Lung microvascular endothelial cell (primary cell): ENCODE measurements at regions not wholly inside any gene's neighbourhood (a gene's known extent, or its start where the extent isn't known, plus 50 kb on each side); places are given as distances from the start of the nearest gene placed in this dataset.
"Not testable (repeated sequence)": the region's sequence is repeated elsewhere in the genome, so short reads cannot be mapped to it uniquely, and the experiment has no call there.

Experiments used
- DNase-seq, 2 donors: peaks; one replicate each; pipeline versions ENCODE4 v3.0.0 to v3.0.0-alpha.2; 2010; ENCODE audit warnings: low read depth in 2 of 2

GRCh38 chr17:5898406-5898805, 171.8 kb upstream of the WSCD1 start:
- no peak for DNase-seq

- DNase-seq, result no peak
Measured at GRCh38 chr17:5899496-5900195, 170.5 kb upstream of the WSCD1 start.

GRCh38 chr17:5901731-5902130, 168.4 kb upstream of the WSCD1 start:
- no peak for DNase-seq

GRCh38 chr17:5902181-5903140, 167.7 kb upstream of the WSCD1 start:
- DNase-seq, result no peak

GRCh38 chr17:5911919-5912318, 158.3 kb upstream of the WSCD1 start:
- no peak for DNase-seq

GRCh38 chr17:5913032-5913531, 157.1 kb upstream of the WSCD1 start:
- DNase-seq, result no peak

GRCh38 chr17:5913641-5914040, 156.5 kb upstream of the WSCD1 start:
- DNase-seq, result no peak

- DNase-seq, result no peak
Measured at GRCh38 chr17:5915337-5915736, 154.8 kb upstream of the WSCD1 start.

- no peak for DNase-seq
Measured at GRCh38 chr17:5919089-5919488, 151.1 kb upstream of the WSCD1 start.

GRCh38 chr17:5921512-5922282, 148.5 kb upstream of the WSCD1 start:
- DNase-seq, result no peak

GRCh38 chr17:5922476-5922875, 147.7 kb upstream of the WSCD1 start:
- no peak for DNase-seq

GRCh38 chr17:5929721-5930120, 140.5 kb upstream of the WSCD1 start:
- no peak for DNase-seq

GRCh38 chr17:5930555-5930954, 139.6 kb upstream of the WSCD1 start:
- not testable (repeated sequence) for DNase-seq

- DNase-seq, result no peak
Measured at GRCh38 chr17:5931616-5932015, 138.6 kb upstream of the WSCD1 start.

GRCh38 chr17:5933430-5933829, 136.7 kb upstream of the WSCD1 start:
- no peak for DNase-seq

- DNase-seq, result no peak
Measured at GRCh38 chr17:5941258-5941657, 128.9 kb upstream of the WSCD1 start.

- DNase-seq, result no peak
Measured at GRCh38 chr17:5942687-5943086, 127.5 kb upstream of the WSCD1 start.

- DNase-seq, result no peak
Measured at GRCh38 chr17:5943232-5943631, 126.9 kb upstream of the WSCD1 start.

GRCh38 chr17:5943982-5944381, 126.2 kb upstream of the WSCD1 start:
- no peak for DNase-seq

- no peak for DNase-seq
Measured at GRCh38 chr17:5947701-5948180, 122.4 kb upstream of the WSCD1 start.

GRCh38 chr17:5948811-5949210, 121.4 kb upstream of the WSCD1 start:
- DNase-seq, result no peak

- DNase-seq, result no peak
Measured at GRCh38 chr17:5950878-5951277, 119.3 kb upstream of the WSCD1 start.
